Effector memory CD4-positive, alpha-beta T cell (primary cell): ENCODE measurements at regions not wholly inside any gene's neighbourhood (a gene's known extent, or its start where the extent isn't known, plus 50 kb on each side); places are given as distances from the start of the nearest gene placed in this dataset.
"Not testable (repeated sequence)": the region's sequence is repeated elsewhere in the genome, so short reads cannot be mapped to it uniquely, and the experiment has no call there.

ENCODE experiments used
- DNase-seq, 3 donors: peaks; one replicate each; pipeline ENCODE4 v3.0.0-alpha.2; 2020
- H3K27ac ChIP-seq: 2 replicates; pipeline ENCODE4 v1.7.0; 2013; ENCODE audit warnings: mild to moderate bottlenecking, low read length, moderate library complexity; ENCODE audit not compliant: insufficient read depth, poor library complexity, severe bottlenecking
- H3K27me3 ChIP-seq: replicated peaks from 2 replicates; pipeline ENCODE4 v1.7.0; 2013; ENCODE audit warnings: mild to moderate bottlenecking, low read length; ENCODE audit not compliant: insufficient read depth, control insufficient read depth, poor library complexity, severe bottlenecking
- H3K36me3 ChIP-seq: 2 replicates; pipeline ENCODE4 v1.7.0; 2013; ENCODE audit warnings: mild to moderate bottlenecking, low read length, moderate library complexity; ENCODE audit not compliant: control insufficient read depth, insufficient read depth
- H3K4me1 ChIP-seq: 2 replicates; pipeline ENCODE4 v1.7.0; 2013; ENCODE audit warnings: low read length, mild to moderate bottlenecking; ENCODE audit not compliant: control insufficient read depth, insufficient read depth, poor library complexity, severe bottlenecking
- H3K4me3 ChIP-seq: 2 replicates; pipeline ENCODE4 v1.7.0; 2013; ENCODE audit warnings: low read length, low read depth, mild to moderate bottlenecking; ENCODE audit not compliant: insufficient read depth, poor library complexity, severe bottlenecking
- H3K9me3 ChIP-seq: 2 replicates; pipeline ENCODE4 v1.7.0; 2013; ENCODE audit warnings: mild to moderate bottlenecking, low read length, moderate library complexity; ENCODE audit not compliant: control insufficient read depth

GRCh38 chr12:24695103-24695502, 253.8 kb downstream of the BCAT1 start:
- Histone ChIP-seq H3K27ac (no peak overlapping the region), H3K27me3 (no peaks in the 10 kb centered on the region), H3K4me3 (no peak overlapping the region)

GRCh38 chr12:24688601-24689000, 260.3 kb downstream of the BCAT1 start:
- Histone ChIP-seq H3K27ac (no peak overlapping the region), H3K4me3 (no peak overlapping the region), H3K4me1 (no peaks in the 10 kb centered on the region), H3K36me3 (no peaks in the 10 kb centered on the region), H3K27me3 (no peaks in the 10 kb centered on the region), H3K9me3 (no peaks in the 10 kb centered on the region)
- DNase-seq, result no peak

More at GRCh38 chr12:24695103-24695502, 253.8 kb downstream of the BCAT1 start:
- Histone ChIP-seq H3K4me1 (no peaks in the 10 kb centered on the region), H3K9me3 (no peaks in the 10 kb centered on the region), H3K36me3 (no peaks in the 10 kb centered on the region)
- no peak for DNase-seq

GRCh38 chr12:24681570-24681969, 267.3 kb downstream of the BCAT1 start:
- no peak for DNase-seq
- Histone ChIP-seq H3K27ac (no peak overlapping the region), H3K4me3 (no peak overlapping the region), H3K4me1 (no peaks in the 10 kb centered on the region), H3K36me3 (no peaks in the 10 kb centered on the region), H3K9me3 (no peaks in the 10 kb centered on the region), H3K27me3 (no peaks in the 10 kb centered on the region)

GRCh38 chr12:24679126-24679525, 269.8 kb downstream of the BCAT1 start:
- H3K4me1 ChIP-seq, result no peaks in the 10 kb centered on the region
- no peaks in the 10 kb centered on the region for H3K36me3 ChIP-seq
- H3K27ac ChIP-seq, result no peak overlapping the region
- H3K4me3 ChIP-seq, result no peak overlapping the region
- H3K9me3 ChIP-seq, result no peaks in the 10 kb centered on the region
- DNase-seq, result no peak
- no peaks in the 10 kb centered on the region for H3K27me3 ChIP-seq

GRCh38 chr12:24678436-24678835, 270.5 kb downstream of the BCAT1 start:
- H3K27me3 ChIP-seq, result no peaks in the 10 kb centered on the region
- H3K4me1 ChIP-seq, result no peaks in the 10 kb centered on the region
- no peak overlapping the region for H3K4me3 ChIP-seq
- no peak for DNase-seq
- H3K9me3 ChIP-seq, result no peaks in the 10 kb centered on the region
- H3K36me3 ChIP-seq, result no peaks in the 10 kb centered on the region
- H3K27ac ChIP-seq, result no peak overlapping the region

DNA sequence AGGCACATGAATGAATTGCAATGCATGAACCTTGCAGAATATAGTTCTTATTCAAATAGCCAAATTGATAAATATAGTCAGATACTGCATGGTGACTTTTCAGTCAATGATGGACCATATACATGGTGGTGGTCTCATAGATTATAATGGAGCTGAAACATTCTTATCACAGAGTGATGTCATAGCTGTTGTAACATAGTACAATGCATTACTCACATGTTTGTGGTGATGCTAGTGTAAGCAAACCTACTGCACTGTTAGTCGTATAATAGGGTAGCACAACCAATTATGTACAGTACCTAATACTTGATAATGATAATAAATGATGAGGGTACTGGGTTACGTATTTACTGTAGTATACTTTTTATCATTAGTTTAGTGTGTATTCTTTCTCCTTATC, 280.3 kb downstream of the BCAT1 start:
- Histone ChIP-seq H3K4me3 (no peak overlapping the region), H3K27ac (no peak overlapping the region), H3K9me3 (no peaks in the 10 kb centered on the region), H3K4me1 (no peaks in the 10 kb centered on the region), H3K36me3 (no peaks in the 10 kb centered on the region), H3K27me3 (no peaks in the 10 kb centered on the region)
- no peak for DNase-seq

DNA sequence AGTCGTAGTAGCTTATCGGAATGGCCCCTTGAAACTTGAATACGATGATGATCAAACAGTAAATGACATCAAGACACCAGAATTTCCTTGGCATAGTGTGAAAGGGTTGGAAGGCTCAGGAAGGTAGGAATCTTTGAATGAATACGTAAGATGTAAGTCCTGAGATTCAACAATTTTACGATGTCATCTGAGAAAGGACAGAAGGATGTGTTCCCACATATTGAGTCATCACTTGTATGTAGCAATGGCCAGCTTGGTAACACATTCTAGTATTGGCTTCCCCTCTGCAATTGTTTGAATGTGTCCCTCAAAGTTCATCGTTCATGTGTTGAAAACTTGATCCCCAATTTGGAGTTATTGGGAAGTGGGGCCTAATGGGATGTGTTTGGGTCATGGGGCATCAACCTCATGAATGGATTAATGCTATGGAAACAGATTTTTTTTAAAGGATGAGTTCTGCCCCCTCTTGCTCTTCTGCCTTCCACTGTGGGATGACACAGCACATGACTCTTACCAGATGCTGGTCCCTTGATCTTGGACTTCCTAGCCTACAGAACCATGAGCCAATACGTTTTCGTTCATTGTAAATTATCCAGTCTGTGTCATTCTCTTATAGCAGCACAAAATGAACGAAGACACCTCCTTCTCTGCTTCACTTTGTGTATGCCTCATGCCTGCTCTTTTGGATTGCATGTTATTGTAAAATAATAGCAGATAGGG, 284.6 kb downstream of the BCAT1 start:
- H3K9me3 ChIP-seq, result no peaks in the 10 kb centered on the region
- H3K4me3 ChIP-seq, result no peak overlapping the region
- H3K36me3 ChIP-seq, result no peaks in the 10 kb centered on the region
- no peak overlapping the region for H3K27ac ChIP-seq
- H3K27me3 ChIP-seq, result no peaks in the 10 kb centered on the region
- no peaks in the 10 kb centered on the region for H3K4me1 ChIP-seq
- no peak for DNase-seq

GRCh38 chr12:24661657-24662096, 287.2 kb downstream of the BCAT1 start:
- H3K36me3 ChIP-seq, result no peaks in the 10 kb centered on the region
- H3K27ac ChIP-seq, result no peak overlapping the region
- no peaks in the 10 kb centered on the region for H3K27me3 ChIP-seq
- H3K9me3 ChIP-seq, result no peaks in the 10 kb centered on the region
- no peaks in the 10 kb centered on the region for H3K4me1 ChIP-seq
- no peak overlapping the region for H3K4me3 ChIP-seq
- no peak for DNase-seq

GRCh38 chr12:24659016-24659415, 289.9 kb downstream of the BCAT1 start:
- Histone ChIP-seq H3K36me3 (no peaks in the 10 kb centered on the region), H3K4me3 (no peak overlapping the region), H3K27me3 (no peaks in the 10 kb centered on the region), H3K9me3 (no peaks in the 10 kb centered on the region), H3K4me1 (no peaks in the 10 kb centered on the region), H3K27ac (no peak overlapping the region)
- no peak for DNase-seq

DNA sequence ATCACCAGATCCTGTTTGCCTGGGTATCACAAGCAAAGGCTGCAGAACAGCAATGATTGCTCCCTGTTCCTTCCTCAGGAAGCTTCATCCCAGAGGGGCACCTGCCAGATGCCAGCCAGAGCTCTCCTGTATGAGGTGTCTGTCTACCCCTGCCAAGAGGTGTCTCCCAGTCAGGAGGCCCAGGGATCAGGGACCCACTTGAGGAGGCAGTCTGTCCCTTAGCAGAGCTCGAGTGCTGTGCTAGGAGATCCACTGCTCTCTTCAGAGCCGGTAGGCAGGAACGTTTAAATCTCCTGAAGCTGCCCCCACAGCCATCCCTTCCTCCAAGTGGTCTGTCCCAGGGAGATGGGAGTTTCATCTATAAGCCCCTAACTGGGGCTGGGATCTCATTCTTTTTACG, 294.6 kb downstream of the BCAT1 start:
- H3K36me3 ChIP-seq, H3K27me3 ChIP-seq, DNase-seq, H3K4me1 ChIP-seq, H3K4me3 ChIP-seq, H3K9me3 ChIP-seq, H3K27ac ChIP-seq: not testable (repeated sequence)
